Fibroblast of skin of left biceps (primary cell): ENCODE measurements at regions not wholly inside any gene's neighbourhood (a gene's known extent, or its start where the extent isn't known, plus 50 kb on each side); places are given as distances from the start of the nearest gene placed in this dataset.

Experiments used
- DNase-seq, 2 experiments: peaks; one replicate each; pipeline ENCODE4 v3.0.0-alpha.2; 2013; ENCODE audit warnings: low read depth in 2 of 2

DNA sequence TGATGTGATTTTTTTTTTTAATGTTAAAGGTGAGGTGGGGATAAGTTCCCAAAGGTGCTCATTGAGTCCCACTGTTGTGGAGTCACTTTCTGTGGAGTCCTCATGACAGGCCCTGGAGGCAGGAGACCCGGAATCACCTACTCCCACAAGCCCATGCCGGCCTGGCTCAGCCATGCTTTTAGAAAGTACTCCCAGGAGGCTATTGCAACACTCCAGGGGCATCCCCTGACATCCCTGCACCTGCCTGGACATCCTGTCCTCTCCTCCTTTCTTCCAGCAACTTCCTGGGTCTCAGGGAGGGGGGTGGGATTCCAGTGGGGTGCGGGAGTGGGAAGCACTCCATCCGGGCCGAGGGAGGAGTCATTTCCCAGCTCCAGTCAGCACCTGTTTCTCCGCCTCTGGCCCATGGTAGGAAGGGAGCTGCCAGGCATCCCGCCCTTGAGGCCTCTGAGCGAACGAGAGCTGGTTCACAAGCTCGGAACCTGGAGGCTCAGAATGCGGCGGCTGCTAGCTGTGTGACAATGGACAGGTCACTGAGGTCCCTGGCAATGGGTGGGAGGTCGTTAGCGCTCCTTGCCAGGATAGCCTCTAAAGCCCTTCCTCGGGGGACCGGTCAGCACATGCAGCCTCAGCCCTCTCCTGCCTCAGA, 163.9 kb upstream of the ID2 start:
- no peak for DNase-seq

DNA sequence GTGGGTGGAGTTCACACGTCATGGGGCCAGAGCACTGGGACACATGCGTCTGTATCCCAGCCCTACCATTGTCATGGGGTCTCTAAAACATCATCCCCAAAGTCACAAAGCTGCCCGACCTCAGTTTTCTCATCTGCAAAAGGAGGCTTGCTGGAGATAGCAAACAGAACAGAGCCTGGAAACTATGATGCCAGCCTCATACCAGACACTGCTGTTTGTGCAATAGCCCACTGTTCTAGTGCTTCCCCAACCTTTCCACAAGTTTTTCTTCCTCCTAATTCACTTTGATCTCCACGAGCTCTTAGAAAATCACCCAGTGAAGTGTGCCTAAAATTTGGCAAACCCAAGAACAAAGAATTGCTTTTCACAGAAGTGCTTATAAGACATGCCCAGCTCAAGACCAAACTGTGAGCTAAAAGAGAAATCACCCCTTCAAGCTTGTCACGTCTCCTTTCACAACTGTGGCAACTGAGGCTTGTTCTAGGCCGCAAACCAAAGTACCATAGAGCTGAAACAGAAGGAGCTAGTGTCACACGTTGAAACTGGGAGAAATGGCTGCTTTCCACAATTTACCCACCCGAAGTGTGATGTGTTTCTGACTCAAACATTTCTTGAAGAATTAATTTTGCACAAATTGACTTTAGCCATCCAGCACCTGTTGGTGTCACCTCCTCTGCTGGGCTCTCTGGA, 162.7 kb upstream of the ID2 start:
- DNase-seq = no peak

- no peak for DNase-seq
Observed at GRCh38 chr2:8520791-8521344, 161.0 kb upstream of the ID2 start.

GRCh38 chr2:8522687-8523086, 159.2 kb upstream of the ID2 start:
- no peak for DNase-seq

GRCh38 chr2:8524388-8524787, 157.5 kb upstream of the ID2 start:
- DNase-seq = no peak

GRCh38 chr2:8524823-8525222, 157.0 kb upstream of the ID2 start:
- DNase-seq = no peak

GRCh38 chr2:8525236-8525581, 156.6 kb upstream of the ID2 start:
- DNase-seq = no peak

GRCh38 chr2:8525582-8526402, 156.1 kb upstream of the ID2 start:
- no peak for DNase-seq

DNA sequence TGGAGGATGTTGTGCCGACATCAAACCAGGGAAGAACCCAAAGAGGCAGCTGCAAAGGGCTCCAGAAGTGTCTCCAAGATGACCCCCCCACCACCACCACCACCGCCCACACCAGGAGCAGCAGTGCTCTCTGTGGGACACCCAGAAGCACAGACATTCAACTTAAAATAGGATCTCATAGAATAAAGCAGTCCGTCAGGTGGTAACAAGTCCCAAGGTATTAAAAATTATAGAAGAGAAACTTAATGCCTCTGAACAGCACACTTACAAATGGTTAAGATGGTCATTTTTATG, 155.5 kb upstream of the ID2 start:
- DNase-seq = no peak

DNA sequence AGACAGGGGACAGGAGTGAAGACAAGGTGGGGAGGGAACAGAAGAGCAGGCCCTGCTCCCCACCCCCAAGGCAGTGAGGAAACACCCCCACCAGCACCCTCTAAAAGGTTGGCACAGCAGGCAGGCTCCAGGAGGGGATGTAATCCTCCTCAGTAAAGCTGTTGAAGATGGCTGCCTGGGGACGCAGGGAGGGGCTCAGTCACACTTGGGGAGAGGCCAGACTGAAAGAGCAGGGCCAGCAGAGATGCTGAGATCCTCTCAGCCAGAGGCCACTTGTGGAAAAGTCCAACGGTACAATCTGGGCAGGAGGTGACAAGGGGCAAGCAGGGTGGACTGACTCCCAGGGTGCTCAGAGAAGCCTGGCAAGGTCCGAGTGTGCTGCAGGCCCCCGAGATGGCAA, 154.8 kb upstream of the ID2 start:
- no peak for DNase-seq

- no peak for DNase-seq
Observed at GRCh38 chr2:8527676-8528075, 154.2 kb upstream of the ID2 start.

DNA sequence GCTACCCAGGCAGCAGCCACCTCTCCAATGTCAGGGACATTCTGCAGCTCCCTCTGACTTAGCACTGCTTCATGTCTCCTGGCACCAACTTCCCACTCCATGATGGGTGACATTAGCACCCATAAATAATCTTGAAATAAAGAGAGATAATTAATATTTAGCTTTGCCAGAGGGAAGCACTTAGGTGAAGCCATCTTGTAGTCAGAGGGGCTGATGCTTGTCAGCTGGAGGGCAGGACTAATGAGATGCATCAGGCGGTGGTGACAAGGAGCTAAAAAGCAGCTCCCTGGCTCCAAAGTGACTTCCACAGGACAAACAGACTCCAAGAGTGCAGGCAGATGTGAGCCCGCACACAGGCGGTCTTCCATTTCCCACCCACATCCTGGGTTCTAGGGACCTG, 153.0 kb upstream of the ID2 start:
- DNase-seq = no peak

DNA sequence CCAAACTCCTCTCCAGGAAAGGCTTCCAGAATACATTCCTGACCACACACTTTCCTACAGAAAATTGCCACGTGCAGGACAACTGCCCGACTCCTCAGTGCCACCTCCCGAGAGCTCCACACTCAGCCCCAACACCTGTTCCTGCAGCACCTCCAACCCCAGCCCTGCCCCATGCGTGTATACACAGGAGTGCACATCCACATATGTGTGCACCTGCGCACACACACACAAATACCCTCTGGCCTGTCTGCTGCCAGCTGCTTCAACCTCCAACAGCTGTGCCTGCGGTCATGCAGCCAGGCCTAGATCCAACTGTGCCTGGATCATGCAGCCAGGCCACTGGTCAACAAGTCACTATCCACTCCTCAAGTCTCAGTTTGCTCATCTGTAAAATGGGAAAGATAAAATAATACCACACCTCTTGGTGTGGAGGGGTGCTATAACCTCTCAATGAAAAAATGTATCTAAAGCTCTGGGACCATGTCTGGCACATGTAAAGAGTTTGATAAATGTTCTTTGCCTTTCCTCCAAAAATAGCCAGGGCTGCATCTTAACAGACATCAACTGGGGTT, 152.1 kb upstream of the ID2 start:
- no peak for DNase-seq

- no peak for DNase-seq
Observed at GRCh38 chr2:8531481-8531880, 150.4 kb upstream of the ID2 start.

DNA sequence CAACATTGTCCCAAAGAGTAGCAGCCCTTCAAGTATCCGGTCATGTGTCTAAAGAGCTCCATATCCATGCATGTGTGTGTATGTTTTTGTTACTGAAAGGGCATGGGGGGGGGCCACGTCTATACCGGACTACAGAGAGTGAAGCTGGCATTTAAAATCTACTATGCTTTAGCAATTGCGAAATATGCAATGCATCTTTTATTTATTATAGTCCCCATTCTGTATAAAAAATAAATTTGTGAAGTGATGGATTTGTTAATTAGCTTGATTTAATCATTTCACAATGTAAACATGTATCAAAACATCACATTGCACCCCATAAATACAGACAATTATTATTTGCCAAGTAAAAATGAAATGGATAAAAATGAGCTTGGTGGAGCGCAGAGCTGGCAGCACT, 149.4 kb upstream of the ID2 start:
- DNase-seq = no peak

- DNase-seq = no peak
Observed at GRCh38 chr2:8533923-8534322, 147.9 kb upstream of the ID2 start.

DNA sequence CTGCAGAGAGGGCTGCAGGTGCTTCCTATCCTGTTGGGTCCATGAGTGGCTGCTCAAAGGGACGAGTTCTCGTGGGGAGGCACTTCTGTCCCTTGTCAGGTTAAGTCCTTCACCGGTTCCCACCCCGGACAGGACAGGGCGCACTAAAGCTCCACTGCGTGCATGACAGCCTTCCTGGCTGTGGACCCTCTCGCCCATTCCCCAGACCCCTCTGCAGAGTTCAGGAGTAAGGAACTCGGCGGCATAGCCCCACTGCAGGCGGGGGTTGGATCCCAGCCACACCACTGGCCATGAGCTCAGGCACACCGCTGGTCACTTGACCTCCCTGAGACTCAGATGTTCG, 147.5 kb upstream of the ID2 start:
- no peak for DNase-seq

DNA sequence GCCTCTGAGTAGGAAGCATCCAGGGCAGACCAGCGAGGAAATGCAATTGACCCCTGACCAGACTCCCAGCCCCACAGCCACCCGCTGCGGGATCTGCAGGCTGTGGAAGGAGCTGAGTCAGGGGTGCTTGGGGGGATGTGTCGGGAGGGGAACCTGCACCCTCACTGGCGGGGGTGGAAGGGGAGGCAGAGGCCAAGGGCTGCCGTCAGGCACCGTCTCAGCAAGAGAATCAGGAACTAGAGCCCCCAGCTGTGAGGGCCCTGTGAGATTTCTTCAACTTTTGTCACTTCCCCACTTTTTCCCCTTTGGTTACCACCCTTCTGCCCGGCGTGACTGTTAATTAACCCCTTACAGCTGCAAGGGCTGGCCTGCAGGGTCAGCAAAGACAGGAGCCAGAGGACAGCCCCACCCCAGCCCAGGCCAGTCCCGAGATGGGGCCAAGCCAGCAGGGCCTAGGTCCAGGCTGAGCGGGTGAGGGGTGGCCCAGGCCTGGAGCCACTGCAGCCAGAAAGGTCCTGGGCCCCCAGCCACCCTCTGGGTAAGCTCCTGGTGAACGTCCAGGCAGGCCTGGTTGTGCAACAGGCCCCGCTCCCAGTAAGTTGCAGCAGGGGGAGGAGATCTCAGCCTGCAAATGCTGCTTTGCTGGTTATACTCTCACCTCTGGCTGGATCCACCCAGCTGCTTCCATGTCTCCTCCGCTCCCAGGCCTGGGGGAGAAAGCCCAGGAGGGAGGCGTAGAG, 147.0 kb upstream of the ID2 start:
- no peak for DNase-seq

DNA sequence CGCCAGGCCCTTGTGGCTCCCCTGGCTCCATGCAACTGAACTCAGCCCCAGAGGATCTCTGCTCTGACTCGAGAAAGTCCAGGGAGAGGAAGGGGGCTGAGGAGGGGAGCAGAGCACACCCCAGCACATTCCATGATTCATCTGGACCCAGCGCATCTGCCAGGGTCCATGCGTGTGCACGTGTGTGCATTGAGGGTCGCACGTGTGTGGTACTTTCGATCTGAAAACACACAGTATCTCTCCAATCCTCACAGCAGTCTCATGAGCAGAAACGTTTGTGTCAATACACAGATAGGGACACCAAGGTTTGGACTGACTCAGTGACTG, 146.4 kb upstream of the ID2 start:
- no peak for DNase-seq

GRCh38 chr2:8535821-8536685, 145.8 kb upstream of the ID2 start:
- DNase-seq = no peak
